ENCODE measurements at regions not wholly inside any gene's neighbourhood (a gene's known extent, or its start where the extent isn't known, plus 50 kb on each side); places are given as distances from the start of the nearest gene placed in this dataset.
"Not testable (repeated sequence)": the region's sequence is repeated elsewhere in the genome, so short reads cannot be mapped to it uniquely, and the experiment has no call there.

DNA sequence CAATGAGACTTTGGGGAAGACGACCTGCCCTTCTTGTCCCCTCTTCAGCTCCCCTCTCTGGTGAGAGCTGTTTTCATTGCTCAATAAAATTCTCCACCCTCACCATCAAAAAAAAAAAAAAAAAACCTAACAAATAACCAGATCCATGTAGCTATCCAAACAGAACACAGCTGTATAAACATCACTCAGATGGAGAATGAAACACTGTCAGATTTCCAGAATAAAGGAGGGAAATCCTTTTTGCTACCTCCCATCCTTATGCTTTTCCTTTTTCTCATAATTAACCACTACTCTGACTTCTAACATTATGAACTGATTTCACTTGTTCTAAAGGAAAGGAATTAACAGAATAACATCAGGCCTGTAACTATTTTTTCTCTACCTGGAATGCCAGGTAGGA lies 155.6 kb downstream of the PPP4R3C start:
- no peaks in the 10 kb centered on the region for H3F3A ChIP-seq (ENCODE audit: control insufficient read depth, insufficient read depth)
- TF ChIP-seq, protein P1, sequence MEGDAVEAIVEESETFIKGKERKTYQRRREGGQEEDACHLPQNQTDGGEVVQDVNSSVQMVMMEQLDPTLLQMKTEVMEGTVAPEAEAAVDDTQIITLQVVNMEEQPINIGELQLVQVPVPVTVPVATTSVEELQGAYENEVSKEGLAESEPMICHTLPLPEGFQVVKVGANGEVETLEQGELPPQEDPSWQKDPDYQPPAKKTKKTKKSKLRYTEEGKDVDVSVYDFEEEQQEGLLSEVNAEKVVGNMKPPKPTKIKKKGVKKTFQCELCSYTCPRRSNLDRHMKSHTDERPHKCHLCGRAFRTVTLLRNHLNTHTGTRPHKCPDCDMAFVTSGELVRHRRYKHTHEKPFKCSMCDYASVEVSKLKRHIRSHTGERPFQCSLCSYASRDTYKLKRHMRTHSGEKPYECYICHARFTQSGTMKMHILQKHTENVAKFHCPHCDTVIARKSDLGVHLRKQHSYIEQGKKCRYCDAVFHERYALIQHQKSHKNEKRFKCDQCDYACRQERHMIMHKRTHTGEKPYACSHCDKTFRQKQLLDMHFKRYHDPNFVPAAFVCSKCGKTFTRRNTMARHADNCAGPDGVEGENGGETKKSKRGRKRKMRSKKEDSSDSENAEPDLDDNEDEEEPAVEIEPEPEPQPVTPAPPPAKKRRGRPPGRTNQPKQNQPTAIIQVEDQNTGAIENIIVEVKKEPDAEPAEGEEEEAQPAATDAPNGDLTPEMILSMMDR (IDR thresholded peaks at IDR 0.05; ENCODE audit: low read depth, low read length, poor library complexity, severe bottlenecking), result no peak
- no peak for TF ChIP-seq EZH2phosphoT487 (IDR thresholded peaks at IDR 0.05; ENCODE audit: borderline replicate concordance, low read length)
- H3K79me2 ChIP-seq (ENCODE audit: control insufficient read depth, low read length), result no peaks in the 10 kb centered on the region
- H3K27me3 ChIP-seq (ENCODE audit: control insufficient read depth, low read length), result no peaks in the 10 kb centered on the region
- H3K9me2 ChIP-seq (replicated peaks; ENCODE audit: control insufficient read depth, low read length), result no peaks in the 10 kb centered on the region
- no peaks in the 10 kb centered on the region for H3K9me3 ChIP-seq (ENCODE audit: control insufficient read depth, insufficient read depth, low read length)
- no peaks in the 10 kb centered on the region for H3K4me1 ChIP-seq (ENCODE audit: control insufficient read depth, low read length)
- H3K36me3 ChIP-seq (ENCODE audit: control insufficient read depth, low read length), result no peaks in the 10 kb centered on the region
- H4K20me1 ChIP-seq (ENCODE audit: control insufficient read depth, insufficient read depth, low read depth, low read length), result no peaks in the 10 kb centered on the region
- no peak overlapping the region for H3K27ac ChIP-seq (ENCODE audit: low read depth, low read length)
- no peak overlapping the region for H3K4me2 ChIP-seq (ENCODE audit: low read length)
- H3K4me3 ChIP-seq (ENCODE audit: low read length), result no peak overlapping the region

DNA sequence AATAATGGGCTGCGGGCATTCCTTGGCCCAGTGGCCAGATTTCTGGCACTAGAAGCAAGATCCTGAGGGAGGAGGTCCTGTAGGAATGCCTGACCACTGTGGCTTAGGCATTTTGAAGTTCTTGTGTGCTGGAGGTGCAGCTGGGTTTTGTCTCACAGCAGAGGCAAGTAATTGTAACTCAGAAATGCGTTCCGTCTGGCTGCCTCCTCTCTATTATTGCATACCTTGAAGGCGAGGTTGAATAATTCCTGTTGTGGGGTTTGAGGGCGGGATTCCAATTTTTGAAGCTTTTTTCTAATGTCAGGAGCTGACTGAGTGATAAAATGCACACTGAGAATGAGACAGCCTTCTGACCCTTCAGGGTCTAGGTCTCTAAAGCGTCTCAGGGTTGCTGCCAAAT lies 170.6 kb downstream of the PPP4R3C start:
- H3K4me3 ChIP-seq (ENCODE audit: low read length); H3K9me3 ChIP-seq (ENCODE audit: control insufficient read depth, insufficient read depth, low read length); H3F3A ChIP-seq (ENCODE audit: control insufficient read depth, insufficient read depth); H4K20me1 ChIP-seq (ENCODE audit: control insufficient read depth, insufficient read depth, low read depth, low read length); H3K79me2 ChIP-seq (ENCODE audit: control insufficient read depth, low read length); H3K36me3 ChIP-seq (ENCODE audit: control insufficient read depth, low read length); H3K9me2 ChIP-seq (replicated peaks; ENCODE audit: control insufficient read depth, low read length); H3K4me1 ChIP-seq (ENCODE audit: control insufficient read depth, low read length); H3K27me3 ChIP-seq (ENCODE audit: control insufficient read depth, low read length); H3K27ac ChIP-seq (ENCODE audit: low read depth, low read length); H3K4me2 ChIP-seq (ENCODE audit: low read length): not testable (repeated sequence)

DNA sequence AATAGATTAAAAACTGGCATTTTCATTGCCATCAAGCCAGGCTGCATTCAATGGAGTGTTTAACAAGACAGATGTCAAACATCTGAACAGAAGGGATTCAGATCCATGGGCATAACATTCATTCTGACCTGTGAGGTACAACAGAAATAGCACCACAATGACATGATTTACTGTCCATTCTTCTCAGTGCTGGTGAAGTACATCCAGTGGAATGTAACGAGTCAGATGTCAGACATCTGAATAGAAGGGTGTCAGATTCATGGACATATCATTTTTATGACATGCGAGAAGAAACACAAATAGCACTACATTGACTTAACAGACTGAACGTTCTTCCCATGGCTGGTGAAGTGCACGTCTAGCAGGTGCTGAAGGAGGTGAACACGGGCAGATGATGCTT lies 186.4 kb downstream of the PPP4R3C start:
- Histone ChIP-seq H3K36me3 (ENCODE audit: control insufficient read depth, low read length) (no peaks in the 10 kb centered on the region), H3K4me2 (ENCODE audit: low read length) (no peak overlapping the region), H3K9me3 (ENCODE audit: control insufficient read depth, insufficient read depth, low read length) (no peaks in the 10 kb centered on the region), H3K4me1 (ENCODE audit: control insufficient read depth, low read length) (no peaks in the 10 kb centered on the region), H4K20me1 (ENCODE audit: control insufficient read depth, insufficient read depth, low read depth, low read length) (no peaks in the 10 kb centered on the region), H3F3A (ENCODE audit: control insufficient read depth, insufficient read depth) (no peaks in the 10 kb centered on the region), H3K9me2 (replicated peaks; ENCODE audit: control insufficient read depth, low read length) (no peaks in the 10 kb centered on the region), H3K4me3 (ENCODE audit: low read length) (no peak overlapping the region), H3K27me3 (ENCODE audit: control insufficient read depth, low read length) (no peaks in the 10 kb centered on the region), H3K79me2 (ENCODE audit: control insufficient read depth, low read length) (no peaks in the 10 kb centered on the region), H3K27ac (ENCODE audit: low read depth, low read length) (no peak overlapping the region)
- TF ChIP-seq, protein P1 (IDR thresholded peaks at IDR 0.05; ENCODE audit: low read depth, low read length, poor library complexity, severe bottlenecking), result no peak
- no peak for TF ChIP-seq EZH2phosphoT487 (IDR thresholded peaks at IDR 0.05; ENCODE audit: borderline replicate concordance, low read length)

DNA sequence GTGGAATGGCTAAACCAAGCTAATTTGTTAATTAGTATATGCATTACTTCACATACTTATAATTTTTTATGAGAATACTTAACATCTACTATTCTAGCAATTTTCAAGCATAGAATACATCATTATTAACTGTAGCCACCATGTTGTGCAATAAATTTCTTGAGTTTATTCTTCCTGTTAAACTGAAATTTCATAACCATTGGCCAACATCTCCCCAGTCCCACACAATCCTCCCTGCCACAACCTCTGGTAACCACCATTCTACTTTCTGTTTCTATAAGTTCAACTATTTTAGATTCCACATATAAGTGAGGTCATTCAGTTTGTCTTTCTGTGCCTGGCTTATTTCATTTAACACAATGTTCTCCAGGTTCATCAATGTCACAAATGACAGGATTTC lies 208.5 kb downstream of the PPP4R3C start:
- Histone ChIP-seq H3K27me3 (ENCODE audit: control insufficient read depth, low read length) (no peaks in the 10 kb centered on the region), H3K79me2 (ENCODE audit: control insufficient read depth, low read length) (no peaks in the 10 kb centered on the region), H3K4me3 (ENCODE audit: low read length) (no peak overlapping the region), H3K9me3 (ENCODE audit: control insufficient read depth, insufficient read depth, low read length) (no peaks in the 10 kb centered on the region), H4K20me1 (ENCODE audit: control insufficient read depth, insufficient read depth, low read depth, low read length) (no peaks in the 10 kb centered on the region), H3F3A (ENCODE audit: control insufficient read depth, insufficient read depth) (no peaks in the 10 kb centered on the region), H3K36me3 (ENCODE audit: control insufficient read depth, low read length) (no peaks in the 10 kb centered on the region), H3K27ac (ENCODE audit: low read depth, low read length) (no peak overlapping the region), H3K9me2 (replicated peaks; ENCODE audit: control insufficient read depth, low read length) (no peaks in the 10 kb centered on the region), H3K4me2 (ENCODE audit: low read length) (no peak overlapping the region), H3K4me1 (ENCODE audit: control insufficient read depth, low read length) (no peaks in the 10 kb centered on the region)
- no peak for TF ChIP-seq EZH2phosphoT487 (IDR thresholded peaks at IDR 0.05; ENCODE audit: borderline replicate concordance, low read length)
- TF ChIP-seq, protein P1 (IDR thresholded peaks at IDR 0.05; ENCODE audit: low read depth, low read length, poor library complexity, severe bottlenecking), result no peak
